ENCODE measurements at regions not wholly inside any gene's neighbourhood (a gene's known extent, or its start where the extent isn't known, plus 50 kb on each side); places are given as distances from the start of the nearest gene placed in this dataset.

- no peak for TF ChIP-seq CTCF (IDR thresholded peaks at IDR 0.05; ENCODE audit: low read depth, low read length)
- no peak for DNase-seq (ENCODE audit: extremely low read depth, low read depth)
These were observed 154.4 kb downstream of the TLR4 start for GRCh38 chr9:117858561-117858960.

- no peak for TF ChIP-seq CTCF (IDR thresholded peaks at IDR 0.05; ENCODE audit: low read depth, low read length)
- DNase-seq (ENCODE audit: extremely low read depth, low read depth), result no peak
These were observed 156.6 kb downstream of the TLR4 start for GRCh38 chr9:117860849-117861248.

GRCh38 chr9:117864385-117865057 lies 160.3 kb downstream of the TLR4 start:
- no peak for DNase-seq (ENCODE audit: extremely low read depth, low read depth)
- no peak for TF ChIP-seq CTCF (IDR thresholded peaks at IDR 0.05; ENCODE audit: low read depth, low read length)

- no peak for DNase-seq (ENCODE audit: extremely low read depth, low read depth)
- TF ChIP-seq CTCF (IDR thresholded peaks at IDR 0.05; ENCODE audit: low read depth, low read length), result no peak
These were observed 164.4 kb downstream of the TLR4 start for GRCh38 chr9:117868594-117868993.

- DNase-seq (ENCODE audit: extremely low read depth, low read depth), result no peak
These were observed 165.1 kb downstream of the TLR4 start for GRCh38 chr9:117869287-117869686.

GRCh38 chr9:117869712-117870111 lies 165.5 kb downstream of the TLR4 start:
- no peak for DNase-seq (ENCODE audit: extremely low read depth, low read depth)
- TF ChIP-seq CTCF (IDR thresholded peaks at IDR 0.05; ENCODE audit: low read depth, low read length), result no peak

More at GRCh38 chr9:117869287-117869686, 165.1 kb downstream of the TLR4 start:
- no peak for TF ChIP-seq CTCF (IDR thresholded peaks at IDR 0.05; ENCODE audit: low read depth, low read length)

- DNase-seq (ENCODE audit: extremely low read depth, low read depth), result no peak
- TF ChIP-seq CTCF (IDR thresholded peaks at IDR 0.05; ENCODE audit: low read depth, low read length), result no peak
These were observed 169.5 kb downstream of the TLR4 start for GRCh38 chr9:117873664-117874063.

All from AG09319 (cell line).